Mucosa of descending colon (tissue), 3 donors: ENCODE measurements at regions not wholly inside any gene's neighbourhood (a gene's known extent, or its start where the extent isn't known, plus 50 kb on each side); places are given as distances from the start of the nearest gene placed in this dataset.
"Not testable (repeated sequence)": the region's sequence is repeated elsewhere in the genome, so short reads cannot be mapped to it uniquely, and the experiment has no call there.

Source experiments
- ATAC-seq: fragments of 200-7000 bp; cut with Tn5 transposase; one replicate; pipeline ENCODE4 v1.9.1; 2020; ENCODE audit warnings: mild to moderate bottlenecking, moderate library complexity
- DNase-seq, 3 donors: peaks; one replicate each; pipeline ENCODE4 v3.0.0-alpha.2; 2020
- H3K36me3 ChIP-seq: fragments of 200-600 bp; one replicate; pipeline ENCODE4 v1.8.0; 2021; ENCODE audit warnings: low read depth, mild to moderate bottlenecking
- H3K4me1 ChIP-seq: fragments of 200-600 bp; one replicate; pipeline ENCODE4 v1.8.0; 2021; ENCODE audit warnings: low read depth, mild to moderate bottlenecking
- H3K4me3 ChIP-seq: fragments of 200-600 bp; one replicate; pipeline ENCODE4 v1.8.0; 2021; ENCODE audit warnings: mild to moderate bottlenecking
- H3K9me3 ChIP-seq: fragments of 200-600 bp; one replicate; pipeline ENCODE4 v1.8.0; 2021; ENCODE audit warnings: mild to moderate bottlenecking
- CTCF ChIP-seq: fragments of 200-600 bp; IDR thresholded peaks from one replicate; pipeline ENCODE4 v1.8.0; 2022; ENCODE audit warnings: antibody characterized with exemption, mild to moderate bottlenecking
- intact Hi-C, 2 donors: fragments of 100-400 bp; cut with DNase I in 1 of 2; cut with micrococcal nuclease in 1 of 2; formaldehyde crosslinking; loops; one replicate each; pipeline versions ENCODE4 v1.11.0 to v1.11.1; 2022; cut with DNase I, micrococcal nuclease
- donor health status: DM: no; HTN: no; CAD: no; lungs with moderate emphysema.
- donor health status: DM: no; HTN: no; CAD: no.
- donor health status: DM: no; HTN: yes; CAD: no.

DNA sequence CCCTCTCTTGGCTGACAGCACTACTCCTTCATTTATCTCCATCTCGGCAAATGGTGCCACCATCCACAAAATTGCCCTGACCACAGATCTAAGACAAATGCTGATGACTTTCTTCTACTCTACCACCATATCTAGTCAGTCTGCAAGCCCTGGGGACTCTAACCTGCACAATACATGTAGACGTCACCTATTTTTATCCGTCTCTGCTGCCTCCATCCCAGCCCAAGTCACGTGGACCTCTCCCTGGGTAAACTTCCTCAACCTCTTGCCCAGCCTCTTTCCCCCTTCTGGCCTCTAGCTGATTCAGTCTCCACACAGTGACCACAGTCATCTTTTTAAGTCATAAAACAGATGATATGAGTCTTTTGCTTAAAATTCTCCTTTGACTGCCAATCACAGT is 1203.0 kb downstream of the AACS start:
- ATAC-seq = no peak
- no peak for DNase-seq
- no peaks in the 10 kb centered on the region for H3K36me3 ChIP-seq
- peaks cover 27% of the 10 kb centered on the region for H3K9me3 ChIP-seq
- H3K4me1 ChIP-seq = no peaks in the 10 kb centered on the region
- H3K4me3 ChIP-seq = no peak overlapping the region
- TF ChIP-seq CTCF = no peak
- intact Hi-C loops = no loop called here

DNA sequence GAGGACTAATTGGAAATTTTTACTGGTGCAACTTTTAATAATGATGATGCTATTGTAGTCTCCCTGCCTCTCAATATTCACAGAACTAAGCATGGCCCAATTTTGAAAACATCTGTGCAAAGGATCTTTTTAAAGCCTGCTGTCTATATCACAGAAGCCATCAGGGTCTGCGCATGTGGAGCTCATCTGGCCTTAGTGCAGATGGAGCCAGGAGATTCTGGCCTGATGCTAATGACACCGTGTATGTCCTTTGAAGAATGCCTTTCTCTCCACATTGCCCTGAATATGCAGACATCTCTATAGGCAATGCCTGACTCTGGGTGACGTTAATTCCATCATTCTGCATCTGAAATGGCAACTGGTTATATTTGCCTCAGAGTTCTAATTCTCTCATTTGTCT is 1205.9 kb downstream of the AACS start:
- DNase-seq (no peak), ATAC-seq (no peak)
- H3K9me3 ChIP-seq = peaks cover 35% of the 10 kb centered on the region
- TF ChIP-seq CTCF = no peak
- no peaks in the 10 kb centered on the region for H3K36me3 ChIP-seq
- H3K4me3 ChIP-seq = no peak overlapping the region
- intact Hi-C loops = no loop called here
- H3K4me1 ChIP-seq = no peaks in the 10 kb centered on the region

GRCh38 chr12:126282691-126283090 is 1217.5 kb downstream of the AACS start:
- Histone ChIP-seq H3K9me3 (peaks cover 31% of the 10 kb centered on the region), H3K36me3 (no peaks in the 10 kb centered on the region), H3K4me1 (no peaks in the 10 kb centered on the region), H3K4me3 (no peak overlapping the region)
- intact Hi-C loops = no loop called here
- no peak for TF ChIP-seq CTCF
- DNase-seq = no peak
- no peak for ATAC-seq

DNA sequence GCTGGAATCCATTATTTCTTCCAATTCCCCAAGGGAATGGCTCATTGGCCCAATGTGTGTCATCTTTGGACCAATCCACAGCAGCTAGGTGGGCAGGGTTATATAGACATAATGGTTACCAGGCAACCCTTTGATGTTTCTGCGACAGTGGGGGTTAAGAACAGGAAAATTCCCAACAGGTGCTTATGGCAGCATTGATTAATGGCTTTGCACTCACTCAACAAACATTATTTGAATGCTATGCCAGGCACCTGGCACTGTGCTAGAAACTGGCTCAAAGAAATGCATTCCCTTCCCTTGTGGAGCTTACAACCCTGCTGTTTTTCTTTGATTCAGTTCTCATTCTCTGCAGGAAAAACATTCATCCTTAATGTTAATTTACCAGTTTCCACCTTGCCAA is 1221.0 kb downstream of the AACS start:
- DNase-seq (no peak), ATAC-seq (no peak)
- no peaks in the 10 kb centered on the region for H3K4me1 ChIP-seq
- no peak overlapping the region for H3K4me3 ChIP-seq
- TF ChIP-seq CTCF = no peak
- intact Hi-C loops = no loop called here
- H3K36me3 ChIP-seq = no peaks in the 10 kb centered on the region
- H3K9me3 ChIP-seq = peaks cover 34% of the 10 kb centered on the region

- ATAC-seq = no peak
- intact Hi-C loops = no loop called here
- no peaks in the 10 kb centered on the region for H3K4me1 ChIP-seq
- TF ChIP-seq CTCF = no peak
- H3K9me3 ChIP-seq = peaks cover 57% of the 10 kb centered on the region
- no peak overlapping the region for H3K4me3 ChIP-seq
- no peaks in the 10 kb centered on the region for H3K36me3 ChIP-seq
- no peak for DNase-seq
Observed at GRCh38 chr12:126290456-126290855, 1225.2 kb downstream of the AACS start.

- intact Hi-C loops, H3K4me3 ChIP-seq, ATAC-seq, H3K36me3 ChIP-seq, DNase-seq, H3K4me1 ChIP-seq: not testable (repeated sequence)
- peaks cover 51% of the 10 kb centered on the region for H3K9me3 ChIP-seq
Observed at GRCh38 chr12:126291987-126292386, 1226.8 kb downstream of the AACS start.
